ENCODE measurements at regions not wholly inside any gene's neighbourhood (a gene's known extent, or its start where the extent isn't known, plus 50 kb on each side); places are given as distances from the start of the nearest gene placed in this dataset.

DNA sequence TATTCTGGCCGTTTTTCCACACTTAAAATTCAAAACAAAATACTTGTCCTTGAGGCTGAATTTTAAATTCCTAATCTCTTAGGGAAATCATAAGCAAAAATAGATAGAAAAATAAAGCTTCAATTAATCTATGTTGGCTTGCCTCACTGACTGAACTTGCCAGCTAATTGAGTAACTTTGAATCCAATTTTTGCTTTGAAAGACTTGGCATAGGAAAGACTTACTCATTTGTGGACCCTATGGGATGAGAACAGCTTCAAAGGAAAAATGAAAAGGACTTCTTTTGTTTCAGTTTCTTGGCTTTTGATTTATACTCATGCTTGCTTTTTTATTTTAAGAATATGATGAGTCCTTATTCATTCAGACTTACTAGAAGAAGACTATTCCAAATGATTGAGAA lies 370.7 kb upstream of the RARB start:
- no peak for DNase-seq

DNA sequence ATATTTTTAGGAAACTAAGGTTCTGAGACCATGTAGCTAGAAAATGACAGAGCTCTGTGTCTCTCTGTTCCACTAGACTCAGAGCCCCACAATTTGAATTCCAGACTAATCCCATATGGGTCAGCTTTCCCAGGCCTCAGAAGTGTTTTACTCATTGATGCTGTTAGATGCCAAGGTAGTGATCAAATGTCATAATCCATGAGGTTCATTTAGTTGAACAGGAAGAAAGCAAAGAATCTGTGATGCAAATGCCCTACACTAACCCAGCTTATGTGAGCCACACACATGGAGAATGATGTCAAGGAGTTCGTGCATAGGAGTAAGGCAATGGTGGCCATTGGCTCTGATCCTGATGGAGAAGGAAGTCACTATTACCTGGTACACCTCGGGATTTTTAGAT lies 363.4 kb upstream of the RARB start:
- DNase-seq, result no peak

DNA sequence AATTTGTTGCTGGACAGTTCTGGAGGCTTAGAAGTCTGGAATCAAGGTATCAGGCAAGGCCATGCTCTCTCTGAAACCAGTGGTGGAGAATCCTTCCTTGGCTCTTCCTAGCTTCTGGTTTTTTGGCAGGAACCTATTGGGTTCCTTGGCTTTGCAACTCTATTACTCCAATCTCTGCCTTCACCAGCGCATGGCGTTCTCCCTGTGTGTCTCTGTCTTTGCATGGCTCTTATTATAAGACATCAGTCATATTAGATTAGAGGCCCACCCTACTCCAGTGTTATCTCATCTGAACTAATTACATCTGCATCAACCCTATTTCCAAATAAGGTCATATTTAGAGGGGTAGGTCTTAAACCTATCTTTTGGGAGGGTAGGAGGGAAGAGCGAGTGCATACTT lies 358.1 kb upstream of the RARB start:
- DNase-seq, result no peak

DNA sequence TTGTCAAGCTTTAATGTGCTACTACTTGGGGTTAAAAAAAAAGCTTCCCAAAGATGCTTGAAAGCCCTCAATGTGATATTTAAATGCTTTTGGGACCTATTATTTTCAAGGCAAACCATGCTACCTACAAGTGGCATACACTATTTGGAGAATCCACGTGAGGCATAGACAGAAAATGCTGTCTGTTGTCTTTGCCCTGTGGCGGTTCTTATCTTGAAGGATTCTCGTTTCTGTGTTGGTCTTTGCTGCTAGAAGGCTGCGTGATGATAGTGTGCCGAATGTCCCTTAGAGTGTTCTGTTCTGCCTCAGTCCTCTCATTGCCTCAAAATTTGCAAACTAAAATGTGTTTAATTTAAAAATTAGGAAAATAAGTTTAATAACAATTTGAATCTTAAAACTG lies 356.2 kb upstream of the RARB start:
- no peak for DNase-seq

DNA sequence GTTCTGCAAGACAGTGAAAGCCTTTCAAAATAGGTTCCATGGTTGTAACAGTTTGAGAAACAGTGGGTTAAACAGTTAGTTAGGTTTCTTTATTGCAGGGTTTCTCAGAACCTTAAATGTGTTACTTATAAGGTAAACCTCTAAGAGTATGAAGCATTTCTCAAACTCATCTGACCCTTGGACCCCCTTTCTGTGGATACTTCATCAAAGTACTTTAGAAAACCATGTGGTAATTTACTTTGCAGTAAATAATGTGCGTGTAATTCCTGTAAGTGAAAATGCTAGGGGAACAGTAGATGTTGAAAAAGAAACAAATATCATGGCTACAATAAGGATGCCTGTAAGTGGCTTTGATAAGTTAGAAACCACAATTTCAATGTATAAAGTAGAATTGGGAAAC lies 354.6 kb upstream of the RARB start:
- DNase-seq, result no peak

DNA sequence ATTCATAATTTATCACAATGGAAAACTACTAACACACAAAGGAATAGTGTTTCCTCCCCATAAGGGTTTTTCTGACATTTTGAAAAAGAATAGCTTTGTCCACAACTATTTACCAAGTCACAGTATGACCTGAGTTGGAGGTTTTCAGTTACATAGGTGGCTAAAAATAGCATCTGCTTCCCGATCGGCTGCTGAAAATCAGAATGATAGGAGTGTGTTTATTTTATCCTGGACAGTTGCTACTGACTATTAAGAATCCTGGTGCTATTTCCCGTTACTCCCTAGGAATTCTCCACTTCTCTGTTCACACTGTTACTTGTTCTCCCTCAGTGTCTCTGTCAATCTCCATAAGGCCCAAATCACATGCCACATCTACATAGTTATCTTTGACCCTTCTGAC lies 353.9 kb upstream of the RARB start:
- no peak for DNase-seq

DNA sequence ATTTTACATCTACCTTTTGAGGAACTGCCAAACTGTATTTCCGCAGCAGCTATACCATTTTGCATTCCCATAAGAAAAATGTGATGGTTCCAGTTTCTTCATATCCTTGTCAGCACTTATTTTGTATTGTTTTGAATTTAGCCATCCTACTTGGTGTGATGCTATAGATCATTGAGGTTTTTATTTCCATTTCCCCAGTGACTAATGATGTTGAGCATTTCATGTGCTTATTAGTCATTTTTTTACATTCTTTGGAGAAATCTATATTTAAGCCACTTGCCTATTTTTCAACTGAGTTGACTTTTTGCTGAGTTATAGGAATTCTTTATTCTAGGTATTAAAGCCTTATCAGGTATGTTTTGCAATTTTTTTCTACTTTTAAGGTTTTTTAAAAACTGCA lies 347.6 kb upstream of the RARB start:
- DNase-seq, result no peak

DNA sequence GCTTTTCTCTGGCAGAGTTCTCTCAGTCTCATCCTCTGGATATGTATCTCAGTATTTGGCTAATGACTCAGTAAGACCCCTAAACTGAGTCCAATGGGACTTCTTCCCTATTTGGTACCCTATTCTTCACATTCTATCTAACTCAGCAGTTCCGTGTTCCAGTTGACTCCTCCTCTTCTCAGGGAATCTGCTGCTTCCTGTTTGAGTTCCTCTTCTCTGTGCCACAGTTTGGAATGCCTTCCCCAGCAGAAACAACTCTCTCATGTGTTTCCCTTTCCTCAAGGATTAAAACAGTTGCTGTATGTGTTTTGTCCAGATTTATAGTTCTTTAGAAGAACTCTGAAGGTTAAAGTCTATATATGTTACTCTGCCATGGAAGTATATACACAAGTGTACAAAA lies 344.0 kb upstream of the RARB start:
- DNase-seq, result no peak

DNA sequence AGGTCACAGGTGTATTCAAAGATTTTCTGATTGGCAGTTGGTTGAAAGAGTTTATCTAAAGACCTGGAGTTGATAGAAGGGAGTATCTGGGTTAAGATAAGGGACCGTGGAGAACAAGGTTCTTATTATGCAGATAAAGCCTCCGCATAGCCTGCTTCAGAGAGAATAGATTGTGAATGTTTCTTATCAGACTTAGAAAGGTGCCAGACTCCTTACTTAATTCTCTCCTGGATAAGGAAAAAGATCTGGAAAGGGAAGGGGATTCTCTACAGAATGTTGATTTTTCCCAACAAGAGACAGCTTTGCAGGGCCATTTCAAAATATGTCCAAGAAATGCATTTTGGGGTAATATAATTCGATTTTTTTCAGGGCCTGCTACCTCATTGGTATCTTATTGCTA lies 341.3 kb upstream of the RARB start:
- DNase-seq, result no peak

DNA sequence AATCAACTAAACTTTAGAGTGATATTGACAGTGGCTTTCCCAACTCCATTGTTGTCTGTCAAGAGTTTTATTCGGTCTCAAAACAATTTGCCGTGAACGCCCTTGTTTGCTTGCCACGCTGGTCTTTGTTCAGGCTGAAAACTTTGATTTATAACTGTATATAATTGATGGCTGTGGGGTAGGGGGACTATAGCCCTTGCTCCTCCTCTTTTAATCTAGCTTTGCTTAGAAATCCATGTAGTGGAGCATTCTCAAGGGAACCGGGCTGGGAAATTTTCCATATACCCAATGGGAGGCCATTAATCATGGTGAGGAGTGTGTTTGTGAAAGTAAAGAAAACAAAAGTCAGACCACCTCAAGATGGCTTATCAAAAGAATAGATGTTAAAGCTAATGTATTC lies 339.8 kb upstream of the RARB start:
- no peak for DNase-seq

DNA sequence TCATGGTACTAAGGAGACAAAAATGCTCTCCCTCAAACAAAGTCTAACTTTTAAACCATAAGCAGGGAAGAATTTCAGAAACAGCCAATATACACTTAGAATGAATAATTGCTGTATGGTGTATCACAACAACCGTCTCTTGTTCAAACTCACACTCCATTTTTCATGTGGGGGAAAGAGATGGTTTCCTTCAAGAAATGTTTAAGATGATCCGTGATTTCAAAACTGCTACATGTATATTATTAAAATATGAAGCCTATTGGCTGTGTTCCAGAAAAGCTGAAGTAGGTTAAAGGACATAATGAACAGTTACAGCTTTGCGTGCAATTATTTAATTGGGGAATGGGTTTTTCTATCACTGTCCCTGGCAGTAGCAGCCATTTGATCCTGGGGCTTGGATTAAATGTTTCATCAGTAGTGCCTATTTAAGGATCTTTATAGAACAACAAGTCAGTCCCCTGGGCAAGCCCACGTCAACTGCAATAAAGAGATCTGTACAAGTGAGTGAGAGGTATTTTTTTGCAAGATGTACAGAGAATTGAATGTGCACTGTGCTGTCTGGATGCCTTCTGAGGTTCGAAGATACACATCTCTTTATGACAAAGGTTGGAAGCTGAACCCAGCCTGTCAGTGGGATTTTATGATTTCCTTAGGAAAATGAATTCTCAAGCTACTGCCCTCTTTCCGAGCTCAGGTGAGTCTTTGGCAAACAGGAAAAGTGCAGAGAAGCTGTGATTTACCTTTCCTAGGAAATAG lies 337.2 kb upstream of the RARB start:
- DNase-seq, result no peak

DNA sequence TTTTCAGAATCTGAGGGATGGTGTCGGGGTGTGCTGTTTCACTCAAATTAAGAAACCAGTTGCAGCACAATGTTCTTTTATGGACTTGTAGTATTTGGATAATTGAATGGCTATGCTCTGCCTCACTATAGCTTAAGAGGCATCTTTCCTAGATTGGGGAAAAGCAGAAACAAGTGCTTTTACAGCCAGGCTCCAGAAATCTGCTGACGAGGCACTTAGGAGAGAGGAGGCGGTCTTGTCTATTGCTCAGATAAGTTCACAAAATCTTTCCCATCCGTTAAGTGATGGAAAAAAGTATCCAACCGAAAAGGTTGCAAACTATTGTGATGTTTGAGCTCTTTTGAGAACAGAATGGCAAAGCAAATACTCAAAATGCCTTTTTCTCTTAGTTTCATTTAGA lies 336.1 kb upstream of the RARB start:
- DNase-seq, result no peak

DNA sequence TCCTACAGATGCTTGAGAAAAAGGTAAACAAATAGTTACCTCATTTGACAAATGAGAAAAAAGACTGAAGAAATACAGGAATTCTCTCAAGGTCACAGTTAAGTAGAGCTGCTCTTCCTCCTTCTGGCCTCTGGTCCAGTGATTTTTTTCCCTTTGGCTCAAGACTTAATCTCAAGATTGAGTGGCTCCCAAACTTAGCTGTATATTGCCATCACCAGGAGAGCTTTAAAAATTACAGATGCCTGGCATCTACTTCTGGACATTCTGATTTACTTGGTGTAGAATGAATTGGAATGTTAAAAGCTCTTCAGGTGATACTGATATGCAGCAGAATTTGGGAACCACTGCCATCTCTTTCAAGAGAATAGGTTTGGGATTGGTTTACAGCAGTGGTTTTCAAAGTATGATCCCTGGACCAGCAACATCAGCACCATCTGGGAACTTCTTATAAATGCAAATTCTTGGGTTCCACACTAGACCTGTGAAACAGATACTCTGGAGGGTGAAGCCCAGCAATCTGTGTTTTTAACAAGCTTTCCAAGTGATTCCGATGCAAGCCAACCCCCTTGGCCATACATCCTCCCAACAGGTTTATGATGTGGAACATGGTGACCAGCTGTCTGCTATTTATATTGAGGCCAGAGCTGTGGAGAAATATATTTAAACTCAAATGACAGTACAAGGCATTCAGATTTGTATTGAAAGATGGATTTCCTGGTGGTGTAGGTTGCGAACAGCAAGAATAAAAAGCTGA lies 333.0 kb upstream of the RARB start:
- no peak for DNase-seq

DNA sequence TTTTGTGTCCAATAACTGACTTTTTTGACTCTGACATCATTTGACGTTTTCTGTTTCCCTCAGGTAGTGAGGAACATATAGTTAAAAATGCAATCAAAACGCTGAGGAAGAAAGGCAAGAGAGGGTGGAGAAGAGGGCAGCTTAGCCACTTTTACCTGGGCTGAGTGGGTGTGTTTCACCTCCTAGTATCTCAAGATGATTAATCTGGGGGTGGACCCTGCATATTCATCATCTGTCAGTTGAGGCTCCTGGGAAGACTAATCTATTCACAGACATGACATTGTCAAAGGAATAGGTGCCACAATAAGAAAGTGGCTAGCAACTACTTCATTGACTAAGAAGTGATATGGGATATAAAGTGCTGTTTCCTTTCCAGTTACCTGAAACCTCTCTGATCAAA lies 331.5 kb upstream of the RARB start:
- DNase-seq, result no peak

DNA sequence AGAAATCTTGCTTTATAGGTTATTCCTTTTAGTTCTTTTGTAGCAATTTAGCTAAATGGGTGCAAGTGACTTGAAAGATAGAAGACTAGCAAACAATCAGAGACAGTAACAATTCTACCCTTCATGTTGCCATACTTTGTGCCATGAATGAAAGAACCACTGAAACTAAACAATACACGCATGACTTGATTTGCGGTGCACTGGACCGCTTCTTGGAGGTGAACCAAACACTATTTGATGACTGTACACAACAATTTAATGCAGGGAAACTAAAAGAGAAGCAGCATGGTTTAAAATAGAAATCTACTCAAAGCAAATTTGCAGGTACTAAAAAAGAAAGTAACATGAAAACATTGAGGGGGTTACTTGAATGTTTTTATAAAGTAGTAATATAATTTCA lies 331.0 kb upstream of the RARB start:
- no peak for DNase-seq

DNA sequence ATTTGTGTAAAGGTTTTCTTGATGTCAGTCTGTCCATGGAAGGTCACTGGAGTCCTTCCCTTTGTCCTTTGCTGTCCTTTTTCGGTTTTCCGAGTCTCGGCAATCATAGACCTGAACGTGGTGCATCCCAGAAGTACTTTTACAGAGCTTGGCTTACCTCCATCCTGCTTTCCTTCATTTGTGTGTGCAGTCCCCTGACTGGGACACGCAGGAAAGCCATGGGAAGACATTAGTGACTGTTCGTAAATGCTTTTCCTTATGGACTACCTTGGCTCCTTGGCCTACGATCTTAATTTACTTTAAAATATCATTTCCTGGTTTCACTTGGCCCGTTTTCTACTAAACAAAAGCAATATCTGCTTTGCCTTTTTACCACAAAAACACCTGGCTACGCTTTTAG lies 328.4 kb upstream of the RARB start:
- no peak for DNase-seq

DNA sequence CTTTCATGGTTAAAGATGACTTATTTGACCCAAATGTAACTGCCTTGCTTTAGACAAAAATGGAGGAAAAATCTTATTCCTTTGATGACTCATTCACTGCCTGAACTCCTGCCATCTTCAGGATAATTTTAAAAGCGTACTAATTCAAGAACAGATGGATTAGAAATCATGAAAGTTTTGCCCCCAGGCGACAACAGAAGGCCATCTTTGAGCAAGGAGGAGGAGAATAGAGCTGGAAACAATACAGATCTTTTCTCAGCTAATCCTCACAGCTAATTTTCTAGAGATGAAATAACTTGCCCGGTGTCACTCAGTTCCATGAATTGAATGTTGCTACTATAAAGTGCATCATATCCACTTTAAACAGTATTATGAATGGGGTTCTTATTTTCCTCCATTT lies 324.7 kb upstream of the RARB start:
- DNase-seq, result no peak

DNA sequence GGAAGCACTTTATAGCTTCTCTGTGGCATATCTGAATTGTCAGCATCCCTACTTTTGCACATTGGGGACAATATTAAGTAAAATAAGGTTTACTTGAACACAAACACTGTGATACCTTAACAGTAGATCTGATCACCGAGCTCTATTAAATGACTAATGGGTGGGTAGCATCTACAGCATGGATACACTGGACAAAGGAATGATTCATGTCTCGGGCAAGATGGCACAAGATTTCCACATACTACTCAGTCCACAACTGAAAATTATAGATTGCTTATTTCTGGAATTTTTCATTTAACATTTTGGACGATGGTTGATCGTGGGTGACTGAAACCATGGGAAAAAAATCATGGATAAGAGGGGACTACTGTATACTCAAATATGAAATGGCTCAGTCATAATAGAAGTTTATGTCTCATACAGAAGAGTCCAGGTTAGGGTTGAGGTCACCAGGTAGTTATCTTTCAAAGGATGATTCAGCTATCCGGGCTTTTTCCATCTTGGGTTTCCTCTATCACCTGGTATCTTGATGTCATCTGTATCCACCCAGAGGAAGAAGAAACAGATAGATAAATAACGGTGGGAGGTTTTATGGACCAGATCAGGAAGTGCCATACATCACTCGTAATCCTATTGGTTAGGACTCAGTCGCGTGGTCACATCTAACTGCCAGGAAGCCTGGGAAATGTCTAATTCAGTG lies 320.0 kb upstream of the RARB start:
- no peak for DNase-seq

DNA sequence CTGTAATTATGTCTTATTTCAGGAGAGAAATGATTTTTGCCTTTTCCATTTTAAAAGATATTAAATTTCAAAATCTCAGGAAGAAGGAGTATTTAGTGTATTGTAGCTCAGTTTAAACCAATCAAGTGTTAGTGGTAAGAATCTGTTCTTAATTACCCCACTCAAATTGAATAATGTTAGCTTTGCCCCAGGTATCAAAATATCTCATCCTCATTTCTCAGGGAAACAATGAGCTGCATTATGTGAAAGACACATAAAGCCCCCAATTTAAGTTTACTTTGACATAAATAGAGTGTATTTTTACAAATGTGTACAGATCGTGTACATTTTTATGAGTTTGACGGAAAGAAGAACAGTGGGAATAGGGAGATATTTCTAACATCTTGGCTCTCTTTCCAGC lies 317.4 kb upstream of the RARB start:
- DNase-seq, result no peak

DNA sequence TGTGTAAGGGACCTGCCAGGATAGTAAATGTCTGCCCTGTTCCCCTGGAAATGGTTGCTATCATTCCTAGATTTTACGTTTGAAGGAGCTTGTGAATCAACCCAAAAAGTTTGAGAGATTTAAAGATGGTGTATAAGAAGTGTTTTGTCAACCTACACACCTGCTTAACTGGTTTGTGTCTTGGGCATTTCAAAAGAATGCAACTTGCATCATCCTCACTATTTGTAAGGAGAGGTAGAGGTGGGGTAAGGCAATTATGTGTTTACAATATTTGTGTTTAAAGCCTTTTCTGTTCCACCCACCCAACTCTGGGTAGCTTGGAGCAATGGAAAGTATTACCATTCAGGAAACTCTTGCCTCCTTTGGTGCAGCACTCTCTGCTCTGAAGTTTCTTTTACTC lies 314.2 kb upstream of the RARB start:
- no peak for DNase-seq

DNA sequence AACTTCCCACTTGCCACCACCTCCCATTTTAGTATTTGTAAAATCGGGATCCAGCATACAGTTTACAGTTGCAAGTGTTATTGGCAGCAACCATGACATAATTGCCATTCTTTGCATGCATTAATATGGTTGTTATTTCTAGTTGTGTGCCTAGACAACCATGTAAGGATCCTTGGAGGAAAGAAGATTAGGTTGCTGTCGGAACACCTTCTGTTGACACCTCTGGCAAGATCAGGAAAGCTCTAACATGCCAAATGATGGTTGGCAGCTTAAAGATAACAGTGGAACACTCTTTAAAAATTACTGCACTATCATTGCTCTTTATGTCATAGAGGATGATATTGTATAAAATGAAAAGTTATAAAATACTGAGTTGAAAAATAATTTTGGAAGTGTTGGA lies 313.5 kb upstream of the RARB start:
- DNase-seq, result no peak

DNA sequence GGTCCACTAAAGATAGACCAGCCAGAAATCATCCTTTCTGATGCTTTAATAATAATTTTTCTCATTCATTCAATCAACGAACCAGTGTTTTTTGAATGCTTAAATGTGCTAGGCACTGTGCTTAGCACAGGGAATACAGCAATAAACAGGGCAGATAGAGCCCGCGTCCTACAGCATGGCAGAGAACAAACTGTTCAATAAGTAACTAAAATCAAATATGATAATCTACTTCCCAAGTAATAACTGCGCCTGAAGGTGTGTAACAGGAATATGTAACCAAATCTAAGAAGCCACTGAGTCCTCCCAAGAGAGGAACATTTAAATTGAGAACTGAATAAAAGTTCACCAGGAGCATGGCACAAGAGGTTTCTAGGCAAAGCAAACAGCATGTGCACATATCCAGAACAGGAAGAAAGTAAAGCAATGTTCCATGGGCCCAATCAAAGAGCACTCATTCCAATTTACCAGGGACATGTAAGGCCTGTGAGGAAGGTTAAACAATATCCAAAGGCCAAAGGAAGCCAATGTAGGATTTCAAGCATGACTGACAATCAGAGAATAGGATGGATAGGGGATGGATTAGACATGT lies 311.0 kb upstream of the RARB start:
- no peak for DNase-seq

DNA sequence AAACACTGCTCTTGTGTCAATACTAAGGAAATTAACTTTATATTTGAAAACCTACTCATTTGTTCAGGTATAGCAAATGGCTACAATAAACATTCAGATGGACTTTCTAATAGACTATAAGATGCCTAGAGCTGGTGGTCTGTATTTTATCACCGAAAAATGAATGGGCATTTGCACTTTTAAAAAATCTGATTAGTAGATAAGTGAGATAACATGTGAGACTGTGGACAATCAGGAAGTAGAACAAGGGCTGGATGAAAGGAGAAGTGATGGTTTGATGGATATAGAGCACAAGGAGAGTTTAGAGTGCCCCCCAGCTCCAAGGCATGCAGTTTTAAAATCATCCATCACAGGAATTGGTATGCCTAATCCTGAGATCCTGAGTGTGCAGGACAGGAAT lies 308.4 kb upstream of the RARB start:
- DNase-seq, result no peak

DNA sequence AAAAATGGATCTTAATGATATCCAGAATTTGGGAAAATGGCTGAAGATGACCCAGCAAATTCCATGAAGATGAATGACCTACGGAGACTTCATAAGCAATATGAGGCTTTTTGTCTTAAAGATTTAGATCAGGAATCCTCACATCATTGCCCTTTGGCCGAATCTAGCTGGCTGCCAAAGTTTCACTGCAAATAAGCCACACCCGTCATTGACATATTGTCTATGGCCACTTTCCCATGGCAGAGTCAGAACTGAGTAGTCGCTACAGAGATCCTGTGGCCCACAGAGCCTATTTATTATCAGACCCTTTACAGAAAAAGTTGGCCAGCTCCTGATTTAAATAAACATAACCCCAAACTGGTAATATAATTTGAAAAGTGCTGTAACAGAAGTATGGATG lies 307.4 kb upstream of the RARB start:
- DNase-seq, result no peak

Measured in CD4-positive, alpha-beta T cell treated with Interleukin-4 for 4 hours (primary cell).